ENCODE measurements at regions not wholly inside any gene's neighbourhood (a gene's known extent, or its start where the extent isn't known, plus 50 kb on each side); places are given as distances from the start of the nearest gene placed in this dataset.

DNA sequence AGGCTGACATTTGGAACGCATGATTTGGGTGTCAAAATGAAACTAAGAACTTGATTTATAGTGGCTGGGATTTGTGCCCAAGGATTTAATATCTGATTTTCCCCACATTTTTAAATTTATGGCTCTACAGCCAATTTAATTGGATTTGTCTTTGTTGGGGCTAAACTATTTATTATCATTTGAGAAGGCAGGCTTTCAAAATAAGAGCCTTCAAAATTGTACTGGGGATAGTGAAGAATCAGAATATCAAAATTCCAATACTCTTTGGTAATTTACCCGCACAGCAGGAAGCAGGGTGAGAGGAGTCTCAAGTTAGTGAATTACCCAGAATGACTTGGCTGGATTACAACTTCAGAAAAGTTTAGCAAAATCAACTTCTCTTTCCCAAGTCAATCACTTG is 278.1 kb downstream of the LRATD1 start:
- DNase-seq (ENCODE audit: low spot score) = no peak
- no peak overlapping the region for H3K4me3 Mint-ChIP-seq (ENCODE audit: unreplicated experiment)

DNA sequence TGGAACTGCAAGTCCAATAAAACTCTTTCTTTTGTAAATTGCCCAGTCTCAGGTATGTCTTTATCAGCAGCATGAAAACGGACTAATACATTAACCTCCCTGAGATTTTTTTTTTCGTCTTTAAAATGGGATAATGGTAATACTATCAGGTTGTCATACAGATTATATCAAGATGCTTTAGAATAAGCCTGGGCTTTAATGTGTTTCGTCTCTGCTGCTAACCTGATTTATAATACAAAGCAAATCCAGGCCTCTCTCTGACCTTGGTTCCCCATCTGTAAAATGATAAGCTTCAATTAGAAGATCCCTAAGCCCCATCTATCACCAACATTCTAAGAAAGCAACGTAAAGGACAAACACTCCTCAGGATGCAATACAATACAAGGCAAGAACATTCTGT is 283.5 kb downstream of the LRATD1 start:
- DNase-seq (ENCODE audit: low spot score) = no peak
- no peaks in the 10 kb centered on the region for H3K27me3 Mint-ChIP-seq (ENCODE audit: low read depth)
- TF ChIP-seq, protein P1, sequence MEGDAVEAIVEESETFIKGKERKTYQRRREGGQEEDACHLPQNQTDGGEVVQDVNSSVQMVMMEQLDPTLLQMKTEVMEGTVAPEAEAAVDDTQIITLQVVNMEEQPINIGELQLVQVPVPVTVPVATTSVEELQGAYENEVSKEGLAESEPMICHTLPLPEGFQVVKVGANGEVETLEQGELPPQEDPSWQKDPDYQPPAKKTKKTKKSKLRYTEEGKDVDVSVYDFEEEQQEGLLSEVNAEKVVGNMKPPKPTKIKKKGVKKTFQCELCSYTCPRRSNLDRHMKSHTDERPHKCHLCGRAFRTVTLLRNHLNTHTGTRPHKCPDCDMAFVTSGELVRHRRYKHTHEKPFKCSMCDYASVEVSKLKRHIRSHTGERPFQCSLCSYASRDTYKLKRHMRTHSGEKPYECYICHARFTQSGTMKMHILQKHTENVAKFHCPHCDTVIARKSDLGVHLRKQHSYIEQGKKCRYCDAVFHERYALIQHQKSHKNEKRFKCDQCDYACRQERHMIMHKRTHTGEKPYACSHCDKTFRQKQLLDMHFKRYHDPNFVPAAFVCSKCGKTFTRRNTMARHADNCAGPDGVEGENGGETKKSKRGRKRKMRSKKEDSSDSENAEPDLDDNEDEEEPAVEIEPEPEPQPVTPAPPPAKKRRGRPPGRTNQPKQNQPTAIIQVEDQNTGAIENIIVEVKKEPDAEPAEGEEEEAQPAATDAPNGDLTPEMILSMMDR (IDR thresholded peaks at IDR 0.05) = no peak
- no peaks in the 10 kb centered on the region for H3K4me1 Mint-ChIP-seq (ENCODE audit: low read depth)
- no peak overlapping the region for H3K4me3 Mint-ChIP-seq (ENCODE audit: unreplicated experiment)
- no peaks in the 10 kb centered on the region for H3K36me3 Mint-ChIP-seq (ENCODE audit: low read depth)
- H3K9me3 Mint-ChIP-seq (ENCODE audit: low read depth) = peaks cover 14% of the 10 kb centered on the region
- H3K27ac Mint-ChIP-seq (ENCODE audit: unreplicated experiment) = no peak overlapping the region

More for the DNA sequence above, 278.1 kb downstream of the LRATD1 start:
- Mint-ChIP-seq H3K27me3 (ENCODE audit: low read depth) (no peaks in the 10 kb centered on the region), H3K4me1 (ENCODE audit: low read depth) (no peaks in the 10 kb centered on the region), H3K9me3 (ENCODE audit: low read depth) (peaks cover 8% of the 10 kb centered on the region), H3K27ac (ENCODE audit: unreplicated experiment) (no peak overlapping the region), H3K36me3 (ENCODE audit: low read depth) (no peaks in the 10 kb centered on the region)
- TF ChIP-seq, protein P1 (IDR thresholded peaks at IDR 0.05) = no peak

DNA sequence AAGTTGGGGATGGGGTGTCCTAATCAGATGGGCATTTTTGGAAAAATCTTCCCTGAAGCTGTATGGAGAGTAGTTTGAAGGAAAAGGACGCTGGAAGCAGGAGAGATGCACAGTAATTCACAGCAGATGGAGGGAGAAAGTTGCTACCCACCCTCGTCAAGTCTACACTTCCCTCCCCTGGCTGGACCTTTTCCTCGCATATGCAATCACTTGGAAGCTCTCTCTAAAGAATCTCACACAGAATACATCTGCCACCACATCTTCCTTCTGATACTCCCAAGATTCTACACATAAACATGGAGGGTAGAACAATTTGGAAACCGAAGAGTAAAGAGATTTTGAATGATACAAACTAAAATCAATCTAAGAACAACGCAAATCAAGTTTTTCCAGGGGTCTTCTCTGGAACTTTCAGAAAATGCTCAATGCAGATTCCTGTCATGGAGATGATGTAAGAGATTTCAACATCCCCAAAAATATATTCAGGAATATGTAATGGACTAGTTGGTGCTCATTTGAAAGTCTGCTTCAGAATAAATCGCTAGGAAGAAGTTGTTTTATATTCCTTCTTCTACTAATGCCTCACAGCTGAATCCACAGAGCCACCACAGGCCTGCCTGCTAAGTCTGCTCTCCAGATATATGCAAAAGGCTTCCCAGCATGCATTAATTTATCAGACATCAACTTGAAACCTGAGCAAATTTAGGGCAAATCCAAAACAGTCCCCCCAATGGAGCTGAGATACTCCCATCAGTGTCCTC is 291.5 kb downstream of the LRATD1 start:
- no peak for DNase-seq (ENCODE audit: low spot score)
- H3K27ac Mint-ChIP-seq (ENCODE audit: unreplicated experiment) = no peak overlapping the region
- TF ChIP-seq, protein P1 (IDR thresholded peaks at IDR 0.05) = no peak
- peaks cover 1% of the 10 kb centered on the region for H3K27me3 Mint-ChIP-seq (ENCODE audit: low read depth)
- H3K36me3 Mint-ChIP-seq (ENCODE audit: low read depth) = no peaks in the 10 kb centered on the region
- H3K4me1 Mint-ChIP-seq (ENCODE audit: low read depth) = no peaks in the 10 kb centered on the region
- no peak overlapping the region for H3K4me3 Mint-ChIP-seq (ENCODE audit: unreplicated experiment)
- H3K9me3 Mint-ChIP-seq (ENCODE audit: low read depth) = peaks cover 5% of the 10 kb centered on the region

DNA sequence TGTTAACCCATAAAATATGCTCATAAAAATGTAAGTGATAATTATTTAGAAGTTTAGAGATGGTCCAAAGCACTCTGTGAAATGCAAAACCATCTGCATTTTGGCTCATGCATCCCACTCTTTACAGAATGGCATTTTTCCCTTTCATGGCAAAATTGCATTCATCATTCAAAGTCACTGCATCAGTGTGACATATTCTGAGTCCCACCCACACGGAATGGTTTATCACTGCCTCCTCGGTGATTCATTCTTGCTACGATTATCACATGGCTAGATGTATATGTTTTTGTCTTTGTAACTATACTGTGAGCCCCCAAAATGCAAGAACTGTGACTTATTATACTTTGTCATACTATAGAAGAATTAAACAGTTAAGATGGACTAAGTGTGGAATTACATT is 293.0 kb downstream of the LRATD1 start:
- H3K4me1 Mint-ChIP-seq (ENCODE audit: low read depth) = no peaks in the 10 kb centered on the region
- H3K36me3 Mint-ChIP-seq (ENCODE audit: low read depth) = no peaks in the 10 kb centered on the region
- H3K27me3 Mint-ChIP-seq (ENCODE audit: low read depth) = peaks cover 1% of the 10 kb centered on the region
- peaks cover 7% of the 10 kb centered on the region for H3K9me3 Mint-ChIP-seq (ENCODE audit: low read depth)
- no peak overlapping the region for H3K4me3 Mint-ChIP-seq (ENCODE audit: unreplicated experiment)
- TF ChIP-seq, protein P1 (IDR thresholded peaks at IDR 0.05) = no peak
- no peak overlapping the region for H3K27ac Mint-ChIP-seq (ENCODE audit: unreplicated experiment)
- no peak for DNase-seq (ENCODE audit: low spot score)

DNA sequence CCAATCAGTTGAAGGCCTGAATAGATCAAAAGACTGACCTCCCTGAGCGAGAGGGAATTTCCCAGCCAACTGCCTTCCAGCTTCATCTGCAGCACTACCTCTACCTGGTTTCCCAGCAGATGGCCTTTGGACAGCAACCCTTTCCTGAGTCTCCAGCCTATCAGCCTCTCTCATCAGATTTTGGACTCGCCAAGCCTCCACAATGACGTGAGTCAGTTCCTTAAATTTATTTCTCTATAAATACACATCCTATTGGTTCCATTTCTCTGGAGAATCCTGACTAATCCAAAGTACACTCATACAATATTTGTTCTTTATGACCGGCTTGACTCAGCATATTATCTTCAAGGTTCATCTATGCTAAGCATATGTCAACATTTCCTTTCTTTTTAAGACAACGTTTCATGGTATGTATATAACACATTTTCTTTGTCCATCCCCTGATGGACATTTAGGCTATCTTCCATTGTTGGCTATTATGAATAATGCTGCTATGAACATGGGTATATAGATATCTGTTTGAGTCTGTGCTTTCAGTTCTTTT is 294.6 kb downstream of the LRATD1 start:
- no peaks in the 10 kb centered on the region for H3K36me3 Mint-ChIP-seq (ENCODE audit: low read depth)
- TF ChIP-seq, protein P1 (IDR thresholded peaks at IDR 0.05) = no peak
- H3K27me3 Mint-ChIP-seq (ENCODE audit: low read depth) = peaks cover 1% of the 10 kb centered on the region
- H3K4me1 Mint-ChIP-seq (ENCODE audit: low read depth) = no peaks in the 10 kb centered on the region
- H3K27ac Mint-ChIP-seq (ENCODE audit: unreplicated experiment) = no peak overlapping the region
- DNase-seq (ENCODE audit: low spot score) = no peak
- H3K4me3 Mint-ChIP-seq (ENCODE audit: unreplicated experiment) = no peak overlapping the region
- H3K9me3 Mint-ChIP-seq (ENCODE audit: low read depth) = peaks cover 7% of the 10 kb centered on the region

Data from chondrocyte (in vitro differentiated cells).